GM12878 (cell line): ENCODE measurements at regions not wholly inside any gene's neighbourhood (a gene's known extent, or its start where the extent isn't known, plus 50 kb on each side); places are given as distances from the start of the nearest gene placed in this dataset.

Source experiments
- ATAC-seq: fragments of 200-7000 bp; cut with Tn5 transposase; 3 replicates; pipeline ENCODE4 v1.9.1; 2020; ENCODE audit warnings: mild to moderate bottlenecking, moderate library complexity
- BruUV-seq: library from RNA; stranded (reverse); fragments of 400-500 nt; replicated peaks from 2 replicates; lab custom pipeline; 2021; lab: Mats Ljungman, UMichigan
- CTCF ChIA-PET: fragments of 300-600 bp; sonication (Branson Sonifier 250); formaldehyde crosslinking; extraction: SDS; loops from one replicate; lab custom pipeline; 2021; ENCODE audit warnings: inconsistent platforms; lab: Yijun Ruan, JAX
- POLR2A ChIA-PET: fragments of 350-600 bp; formaldehyde crosslinking; extraction: SDS; loops from one replicate; lab custom pipeline; 2021; ENCODE audit warnings: inconsistent platforms; lab: Charles Lee
- RAD21 ChIA-PET: fragments of 300-600 bp; sonication (Branson Sonifier 250); formaldehyde crosslinking; loops from one replicate; lab custom pipeline; 2023; ENCODE audit warnings: antibody characterized with exemption; ENCODE audit not compliant: unreplicated experiment; lab: Charles Lee
- SMC1A ChIA-PET: fragments of 300-600 bp; sonication (Branson Sonifier 250); formaldehyde crosslinking; loops from one replicate; lab custom pipeline; 2023; ENCODE audit not compliant: unreplicated experiment, uncharacterized antibody; lab: Charles Lee
- DNase-seq: peaks from one replicate; pipeline ENCODE4 v3.0.0-alpha.2; 2011; ENCODE audit warnings: low read depth, low spot score
- FAIRE-seq: peaks from 3 replicates; lab custom pipeline; 2011; peaks lifted over from hg19 to GRCh38; lab: Jason Lieb, UNC
- H2AFZ ChIP-seq: 2 replicates; pipeline ENCODE4 v1.6.0; 2011; ENCODE audit warnings: low read depth, low read length, control low read depth; ENCODE audit not compliant: control insufficient read depth
- H3K27ac ChIP-seq: 2 replicates; pipeline ENCODE4 v1.5.1; 2011; ENCODE audit warnings: control low read depth; ENCODE audit not compliant: control insufficient read depth, insufficient read depth
- H3K27me3 ChIP-seq, 2 experiments: replicated peaks in 1 of 2; 2 replicates each; pipeline versions ENCODE4 v1.6.0 to v1.6.1; 2011; ENCODE audit warnings: low read length in 1 of 2; ENCODE audit not compliant: control insufficient read depth in 2 of 2, insufficient read depth in 2 of 2
- H3K36me3 ChIP-seq, 2 experiments: 2 replicates each; pipeline ENCODE4 v1.5.1; 2011; ENCODE audit warnings: low read length in 1 of 2; ENCODE audit not compliant: control insufficient read depth in 2 of 2, insufficient read depth in 2 of 2
- H3K4me1 ChIP-seq: 2 replicates; pipeline ENCODE4 v1.6.1; 2011; ENCODE audit warnings: mild to moderate bottlenecking, low read length, moderate library complexity, mixed read lengths; ENCODE audit not compliant: control insufficient read depth, insufficient read depth
- H3K4me2 ChIP-seq: 2 replicates; pipeline ENCODE4 v1.6.0; 2011; ENCODE audit warnings: control low read depth; ENCODE audit not compliant: control insufficient read depth, insufficient read depth
- H3K4me3 ChIP-seq: fragments of 200-600 bp; sonication (generic); 2 replicates; pipeline ENCODE4 v1.5.1; 2016
- H3K79me2 ChIP-seq: 2 replicates; pipeline ENCODE4 v1.6.0; 2011; ENCODE audit warnings: low read length; ENCODE audit not compliant: control insufficient read depth, insufficient read depth
- H3K9ac ChIP-seq: 2 replicates; pipeline ENCODE4 v1.8.0; 2011; ENCODE audit warnings: low read length, control low read depth, mixed read lengths; ENCODE audit not compliant: control insufficient read depth, insufficient read depth
- H3K9me3 ChIP-seq: replicated peaks from 3 replicates; pipeline ENCODE4 v1.5.1; 2011; ENCODE audit warnings: mild to moderate bottlenecking, low read length; ENCODE audit not compliant: control insufficient read depth, insufficient read depth
- H4K20me1 ChIP-seq: 2 replicates; pipeline ENCODE4 v1.6.0; 2011; ENCODE audit not compliant: control insufficient read depth, insufficient read depth
- ASH2L ChIP-seq: fragments of 300-600, 200-600 bp; sonication (generic); IDR thresholded peaks from 2 replicates; pipeline ENCODE4 v1.6.1; 2017; ENCODE audit warnings: low read depth, mild to moderate bottlenecking, borderline replicate concordance
- BHLHE40 ChIP-seq, 2 experiments: fragments of 450-650 bp in 1 of 2; IDR thresholded peaks; 2 replicates each; pipeline ENCODE4 v1.6.1; 2011 to 2017; ENCODE audit warnings: low read depth in 2 of 2, borderline replicate concordance in 1 of 2, improper control_type of control experiment in 1 of 2, low read length in 1 of 2, mild to moderate bottlenecking in 1 of 2
- CBFB ChIP-seq: IDR thresholded peaks from 2 replicates; pipeline ENCODE4 v1.6.1; 2016; ENCODE audit warnings: antibody characterized with exemption, low read depth
- CHD2 ChIP-seq: IDR thresholded peaks from 2 replicates; pipeline ENCODE4 v1.6.1; 2011; ENCODE audit warnings: low read depth, low read length, improper control_type of control experiment, borderline replicate concordance
- CTCF ChIP-seq, 3 experiments: IDR thresholded peaks in 2 of 3; conservative IDR thresholded peaks in 1 of 3; 2 replicates each; pipeline ENCODE4 v1.5.1; 2011; ENCODE audit warnings: low read depth in 3 of 3, low read length in 3 of 3, mild to moderate bottlenecking in 3 of 3, control low read depth in 2 of 3, moderate library complexity in 2 of 3, inconsistent platforms in 1 of 3, mixed read lengths in 1 of 3; ENCODE audit not compliant: control insufficient read depth in 2 of 3, insufficient read depth in 1 of 3; ENCODE audit errors: extremely low read depth in 1 of 3
- IKZF2 ChIP-seq, 2 experiments: fragments of 450-650 bp; IDR thresholded peaks; 2 replicates each; pipeline ENCODE4 v1.6.1; 2017; ENCODE audit warnings: mild to moderate bottlenecking in 2 of 2, moderate library complexity in 2 of 2
- NBN ChIP-seq: fragments of 450-650 bp; IDR thresholded peaks from 2 replicates; pipeline ENCODE4 v1.6.1; 2016
- NR2C2 ChIP-seq: IDR thresholded peaks from 2 replicates; pipeline ENCODE4 v1.6.1; 2011; ENCODE audit warnings: borderline replicate concordance, low read depth; ENCODE audit not compliant: control insufficient read depth, insufficient read length
- SPI1 ChIP-seq: IDR thresholded peaks from 2 replicates; pipeline ENCODE4 v1.6.1; 2011; ENCODE audit warnings: low read depth, mild to moderate bottlenecking, low read length, moderate library complexity, borderline replicate concordance; ENCODE audit not compliant: insufficient read depth
- STAT3 ChIP-seq: IDR thresholded peaks from 2 replicates; pipeline ENCODE4 v1.6.1; 2011; ENCODE audit warnings: low read depth, low read length, improper control_type of control experiment
- TAF1 ChIP-seq: IDR thresholded peaks from 2 replicates; pipeline ENCODE4 v1.6.1; 2011; ENCODE audit warnings: mild to moderate bottlenecking, low read depth, low read length, borderline replicate concordance
- USF1 ChIP-seq: IDR thresholded peaks from 2 replicates; pipeline ENCODE4 v1.6.1; 2011; ENCODE audit warnings: borderline replicate concordance, low read depth, mild to moderate bottlenecking, moderate library complexity, mixed read lengths, low read length; ENCODE audit not compliant: insufficient read depth; ENCODE audit errors: extremely low read length
- ZSCAN29 ChIP-seq: fragments of 450-650 bp; IDR thresholded peaks from 2 replicates; pipeline ENCODE4 v1.6.1; 2017; ENCODE audit warnings: mild to moderate bottlenecking, moderate library complexity
- WGBS: methylation state at CpG from one replicate; pipeline ENCODE4 v1.1.6; 2016; ENCODE audit warnings: low lambda C conversion rate; ENCODE audit not compliant: insufficient replicate concordance, insufficient coverage; ENCODE audit errors: missing lambda C conversion rate; 5-methylcytosine and 5-hydroxymethylcytosine counted together
- in situ Hi-C: fragments of 300-500 bp; cut with MboI; formaldehyde crosslinking; loops from 9 replicates; pipeline ENCODE4 v1.14.3; 2018; ENCODE audit warnings: mixed read lengths
- intact Hi-C: fragments of 100-400 bp; cut with micrococcal nuclease; formaldehyde crosslinking; loops from one replicate; pipeline ENCODE4 v1.14.2; 2022; ENCODE audit not compliant: unreplicated experiment

DNA sequence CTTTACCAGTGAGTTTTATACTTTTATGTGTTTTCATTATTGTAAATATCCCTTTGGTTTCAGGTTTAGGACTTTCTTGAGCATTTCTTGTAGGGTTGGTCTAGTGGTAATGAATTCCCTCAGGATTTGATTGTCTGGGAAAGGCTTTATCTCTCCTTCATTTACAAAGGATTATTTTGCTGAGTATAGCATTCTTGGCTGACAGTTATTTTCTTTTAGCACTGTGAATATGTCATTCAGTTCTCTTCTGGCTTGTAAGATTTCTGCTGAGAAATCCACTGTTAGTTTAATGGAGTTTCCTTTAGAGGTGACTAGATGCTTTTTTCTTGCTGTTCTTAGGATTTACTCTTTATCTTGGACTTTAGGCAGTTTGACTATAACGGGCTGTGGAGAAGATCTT, 373.9 kb downstream of the TSN start:
- H3K36me3 ChIP-seq, result no peaks in the 10 kb centered on the region
- no peaks in the 10 kb centered on the region for H3K27me3 ChIP-seq
- no peaks in the 10 kb centered on the region; the same call in 2 of the 3 replicates for H3K9me3 ChIP-seq
- DNase-seq (no peak), FAIRE-seq (no peak), ATAC-seq (no peak)
- TF ChIP-seq IKZF2 (IDR thresholded peaks at IDR 0.05) (no peak), CTCF (IDR thresholded peaks at IDR 0.05 in 2 of 3, conservative IDR thresholded peaks at IDR 0.05 in 1 of 3; ENCODE audit: control insufficient read depth in 2 of 3, extremely low read depth in 1 of 3, insufficient read depth in 1 of 3, low read depth in 3 of 3, low read length in 3 of 3) (no peak), NR2C2 (no peak), SPI1 (no peak), USF1 (no peak), TAF1 (no peak), CBFB (no peak), BHLHE40 (IDR thresholded peaks at IDR 0.05; ENCODE audit: borderline replicate concordance in 1 of 2, low read depth in 2 of 2, low read length in 1 of 2) (no peak), ZSCAN29 (no peak), STAT3 (no peak), ASH2L (no peak), CHD2 (no peak), NBN (no peak)
- BruUV-seq, result no TSS peak
- no peak overlapping the region for H3K4me2 ChIP-seq
- RAD21 ChIA-PET, result no interaction called here
- CTCF ChIA-PET, result no interaction called here
- SMC1A ChIA-PET, result no interaction called here
- 0% methylated on average over 1 of the region's 1 CpG for WGBS
- intact Hi-C loops (no loop called here), in situ Hi-C loops (no loop called here)
- no peak overlapping the region for H2AFZ ChIP-seq
- no peak overlapping the region for H3K9ac ChIP-seq
- no peaks in the 10 kb centered on the region for H3K4me1 ChIP-seq
- POLR2A ChIA-PET, result no interaction called here
- H4K20me1 ChIP-seq, result no peaks in the 10 kb centered on the region
- H3K79me2 ChIP-seq, result no peaks in the 10 kb centered on the region
- no peak overlapping the region for H3K4me3 ChIP-seq
- H3K27ac ChIP-seq, result no peak overlapping the region
